CD4-positive, alpha-beta T cell (primary cell): ENCODE measurements at regions not wholly inside any gene's neighbourhood (a gene's known extent, or its start where the extent isn't known, plus 50 kb on each side); places are given as distances from the start of the nearest gene placed in this dataset.
"Not testable (repeated sequence)": the region's sequence is repeated elsewhere in the genome, so short reads cannot be mapped to it uniquely, and the experiment has no call there.

ENCODE experiments used
- ATAC-seq: fragments of 200-7000 bp; cut with Tn5 transposase; one replicate; pipeline ENCODE4 v1.10.0; 2022; ENCODE audit warnings: mild to moderate bottlenecking; ENCODE audit not compliant: poor library complexity
- CTCF ChIA-PET: fragments of 350-600 bp; sonication (Branson Sonifier 250); formaldehyde crosslinking; loops from one replicate; lab custom pipeline; 2021; ENCODE audit warnings: antibody characterized with exemption, inconsistent platforms; lab: Charles Lee
- POLR2A ChIA-PET: fragments of 350-600 bp; sonication (Branson Sonifier 250); formaldehyde crosslinking; loops from one replicate; lab custom pipeline; 2021; ENCODE audit warnings: antibody characterized with exemption, inconsistent platforms; lab: Charles Lee
- DNase-seq, 14 experiments: peaks; one replicate each; pipeline ENCODE4 v3.0.0-alpha.2; 2013 to 2020; ENCODE audit warnings: mixed read lengths in 2 of 14
- H3K27ac ChIP-seq, 2 donors: one replicate each; pipeline versions ENCODE4 v1.5.1 to v1.7.0; 2013; ENCODE audit warnings: low read length in 2 of 2, low read depth in 1 of 2, mild to moderate bottlenecking in 1 of 2
- H3K27me3 ChIP-seq, 2 experiments: 1 replicate in 1 of 2; 2 replicates in 1 of 2; pipeline versions ENCODE4 v1.6.1 to v1.7.0; 2013; ENCODE audit warnings: low read length in 2 of 2, control low read depth in 1 of 2, mild to moderate bottlenecking in 1 of 2, moderate library complexity in 1 of 2; ENCODE audit not compliant: insufficient read depth in 2 of 2, control insufficient read depth in 1 of 2
- H3K36me3 ChIP-seq: one replicate; pipeline ENCODE4 v1.6.1; 2013; ENCODE audit warnings: low read length, control low read depth; ENCODE audit not compliant: insufficient read depth
- H3K4me1 ChIP-seq: one replicate; pipeline ENCODE4 v1.6.1; 2013; ENCODE audit warnings: low read length, control low read depth; ENCODE audit not compliant: insufficient read depth
- H3K4me3 ChIP-seq: one replicate; pipeline ENCODE4 v1.5.1; 2013; ENCODE audit warnings: mild to moderate bottlenecking, low read length, moderate library complexity
- H3K9me3 ChIP-seq, 2 experiments: 1 replicate in 1 of 2; 2 replicates in 1 of 2; pipeline versions ENCODE4 v1.6.1 to v1.7.0; 2013; ENCODE audit warnings: low read length in 2 of 2, mild to moderate bottlenecking in 2 of 2, control low read depth in 1 of 2, moderate library complexity in 1 of 2; ENCODE audit not compliant: control insufficient read depth in 1 of 2, insufficient read depth in 1 of 2
- H3K27ac Mint-ChIP-seq: one replicate; pipeline ENCODE4 v1.8.0; 2020; ENCODE audit warnings: mixed read lengths
- H3K27me3 Mint-ChIP-seq: one replicate; pipeline ENCODE4 v1.8.0; 2021; ENCODE audit warnings: mixed read lengths
- H3K36me3 Mint-ChIP-seq: one replicate; pipeline ENCODE4 v1.8.0; 2021; ENCODE audit warnings: low read depth, mixed read lengths
- H3K4me1 Mint-ChIP-seq: one replicate; pipeline ENCODE4 v1.8.0; 2021; ENCODE audit warnings: low read depth, mixed read lengths
- H3K4me3 Mint-ChIP-seq: one replicate; pipeline ENCODE4 v1.8.0; 2020; ENCODE audit warnings: mild to moderate bottlenecking, mixed read lengths
- H3K9me3 Mint-ChIP-seq: one replicate; pipeline ENCODE4 v1.8.0; 2020; ENCODE audit warnings: mixed read lengths
- CTCF ChIP-seq: fragments of 200-600 bp; IDR thresholded peaks from one replicate; pipeline ENCODE4 v1.8.0; 2022; ENCODE audit warnings: antibody characterized with exemption, mild to moderate bottlenecking
- intact Hi-C, 2 experiments: fragments of 100-400 bp; cut with DNase I in 1 of 2; cut with micrococcal nuclease in 1 of 2; formaldehyde crosslinking; loops; one replicate each; pipeline versions ENCODE4 v1.15.1 to v1.9.0; 2023 to 2025; cut with DNase I, micrococcal nuclease

- POLR2A ChIA-PET, result no interaction called here
- no peak overlapping the region for H3K4me3 Mint-ChIP-seq
- H3K4me3 ChIP-seq, result no peak overlapping the region
Measured at GRCh38 chr16:72590151-72590937, 418.4 kb upstream of the PMFBP1 start.

GRCh38 chr16:72588551-72588950 is 416.6 kb upstream of the PMFBP1 start:
- intact Hi-C loops, result no loop called here
- Histone ChIP-seq H3K36me3 (no peaks in the 10 kb centered on the region), H3K4me1 (no peaks in the 10 kb centered on the region), H3K27me3 (no peaks in the 10 kb centered on the region), H3K9me3 (no peaks in the 10 kb centered on the region), H3K4me3 (no peak overlapping the region), H3K27ac (no peak overlapping the region)
- no peak for TF ChIP-seq CTCF
- no peak for ATAC-seq
- no peaks in the 10 kb centered on the region for H3K36me3 Mint-ChIP-seq
- no peaks in the 10 kb centered on the region for H3K27me3 Mint-ChIP-seq
- H3K9me3 Mint-ChIP-seq, result no peaks in the 10 kb centered on the region
- no peak overlapping the region for H3K4me3 Mint-ChIP-seq
- no peak for DNase-seq
- no peaks in the 10 kb centered on the region for H3K4me1 Mint-ChIP-seq
- POLR2A ChIA-PET, result no interaction called here
- CTCF ChIA-PET, result interaction anchor here (1.0 kb wide), 1 partner anchor 10 kb away, joined by 3 read pairs; no protein-coding TSS in a partner anchor
- no peak overlapping the region for H3K27ac Mint-ChIP-seq

More at GRCh38 chr16:72590151-72590937, 418.4 kb upstream of the PMFBP1 start:
- Histone ChIP-seq H3K27ac (no peak overlapping the region), H3K36me3 (no peaks in the 10 kb centered on the region), H3K9me3 (no peaks in the 10 kb centered on the region), H3K4me1 (no peaks in the 10 kb centered on the region), H3K27me3 (no peaks in the 10 kb centered on the region)
- intact Hi-C loops, result no loop called here
- Mint-ChIP-seq H3K36me3 (no peaks in the 10 kb centered on the region), H3K27me3 (no peaks in the 10 kb centered on the region), H3K27ac (no peak overlapping the region), H3K4me1 (no peaks in the 10 kb centered on the region), H3K9me3 (no peaks in the 10 kb centered on the region)
- CTCF ChIA-PET, result no interaction called here
- no peak for TF ChIP-seq CTCF
- no peak for DNase-seq
- ATAC-seq, result no peak

GRCh38 chr16:72578061-72578460 is 406.1 kb upstream of the PMFBP1 start:
- H3K9me3 Mint-ChIP-seq, H3K4me3 Mint-ChIP-seq, DNase-seq, H3K27me3 ChIP-seq, POLR2A ChIA-PET, H3K4me1 ChIP-seq, H3K9me3 ChIP-seq, H3K36me3 ChIP-seq, H3K27ac Mint-ChIP-seq, H3K27ac ChIP-seq, intact Hi-C loops, H3K4me1 Mint-ChIP-seq, H3K27me3 Mint-ChIP-seq, H3K36me3 Mint-ChIP-seq, ATAC-seq, H3K4me3 ChIP-seq: not testable (repeated sequence)
- CTCF ChIA-PET, result interaction anchor here (1.4 kb wide), 1 partner anchor 10 kb away, joined by 3 read pairs; no protein-coding TSS in a partner anchor

- peaks cover 3% of the 10 kb centered on the region for H3K9me3 Mint-ChIP-seq
- no peak for DNase-seq
- ATAC-seq, result no peak
- no peaks in the 10 kb centered on the region for H3K36me3 Mint-ChIP-seq
- no peaks in the 10 kb centered on the region for H3K9me3 ChIP-seq
- no peak overlapping the region for H3K27ac Mint-ChIP-seq
- H3K27ac ChIP-seq, result no peak overlapping the region
- CTCF ChIA-PET, result no interaction called here
- no peak for TF ChIP-seq CTCF
- no peaks in the 10 kb centered on the region for H3K27me3 Mint-ChIP-seq
- intact Hi-C loops, result no loop called here
- H3K27me3 ChIP-seq, result no peaks in the 10 kb centered on the region
- no peak overlapping the region for H3K4me3 ChIP-seq
- H3K4me1 ChIP-seq, result no peaks in the 10 kb centered on the region
- no peaks in the 10 kb centered on the region for H3K36me3 ChIP-seq
- no peaks in the 10 kb centered on the region for H3K4me1 Mint-ChIP-seq
- H3K4me3 Mint-ChIP-seq, result no peak overlapping the region
- POLR2A ChIA-PET, result no interaction called here
Measured at GRCh38 chr16:72576189-72576588, 404.2 kb upstream of the PMFBP1 start.
